ENCODE measurements at regions not wholly inside any gene's neighbourhood (a gene's known extent, or its start where the extent isn't known, plus 50 kb on each side); places are given as distances from the start of the nearest gene placed in this dataset.

DNA sequence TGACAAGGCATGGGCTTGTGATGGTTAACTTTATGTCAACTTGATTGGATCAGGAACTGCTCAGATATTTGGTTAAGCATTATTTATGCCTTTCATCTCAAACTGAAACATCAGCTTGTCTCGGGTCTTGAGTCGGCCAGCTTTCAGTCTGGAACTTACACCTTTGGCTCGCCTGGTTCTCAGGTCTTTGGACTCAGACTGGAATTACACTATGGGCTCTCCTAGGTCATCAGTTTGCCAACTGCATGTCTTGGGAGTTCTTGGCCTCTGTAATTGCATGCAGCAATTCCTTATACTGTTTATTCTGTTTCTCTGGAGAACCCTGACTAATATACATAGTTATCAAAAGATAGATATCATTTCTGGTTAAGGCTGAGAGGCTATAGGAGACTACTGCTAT, 653.7 kb downstream of the ADGRL2 start:
- no peak for DNase-seq

DNA sequence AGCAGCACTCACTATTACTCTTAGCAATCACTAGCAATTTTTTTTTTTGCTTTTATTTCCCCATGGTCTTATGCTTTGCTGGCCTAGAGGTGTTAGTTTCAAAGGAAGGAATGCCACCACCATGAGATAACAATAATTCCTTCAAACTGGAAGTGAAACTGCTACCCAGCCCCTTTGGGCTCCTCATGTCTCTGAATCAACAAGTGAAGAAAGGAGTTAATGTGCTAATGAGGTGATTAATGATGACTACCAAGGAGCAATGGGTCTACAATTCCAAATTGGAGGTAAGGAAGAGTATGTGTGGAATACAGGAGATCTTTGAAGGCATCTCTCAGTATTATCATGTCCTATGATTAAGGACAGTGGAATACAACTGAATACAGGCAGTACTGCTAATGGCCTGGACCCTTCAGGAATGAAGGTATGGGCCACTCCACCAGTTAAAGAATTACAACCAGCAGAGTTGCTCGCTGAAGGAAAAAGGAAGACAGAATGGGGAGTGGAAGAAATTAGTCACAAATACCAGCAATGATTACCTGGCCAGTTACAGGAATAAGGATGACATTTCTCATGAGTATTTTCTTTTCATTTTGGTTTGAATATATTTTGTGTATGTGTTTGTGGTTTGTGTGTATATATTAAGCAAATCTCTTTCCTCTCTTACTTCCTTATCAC, 652.9 kb downstream of the ADGRL2 start:
- no peak for DNase-seq

DNA sequence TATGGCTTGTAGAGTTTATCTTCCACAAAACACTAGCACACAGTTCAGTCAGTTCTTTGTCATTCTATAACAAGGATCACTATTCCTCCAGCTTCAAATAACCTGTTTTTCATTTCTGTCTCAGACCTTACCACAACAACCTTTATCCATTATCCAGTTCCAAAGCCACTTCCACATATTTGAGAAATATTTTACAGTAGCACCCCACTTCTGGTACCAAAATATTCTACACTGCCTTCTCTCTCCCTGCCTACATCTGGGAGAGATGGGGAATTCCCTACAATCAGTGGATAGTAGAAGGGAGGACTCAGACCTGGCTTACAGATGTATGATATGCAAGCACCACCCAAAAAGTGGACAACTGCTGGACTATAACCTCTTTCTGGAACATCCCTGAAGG, 651.4 kb downstream of the ADGRL2 start:
- DNase-seq = no peak

DNA sequence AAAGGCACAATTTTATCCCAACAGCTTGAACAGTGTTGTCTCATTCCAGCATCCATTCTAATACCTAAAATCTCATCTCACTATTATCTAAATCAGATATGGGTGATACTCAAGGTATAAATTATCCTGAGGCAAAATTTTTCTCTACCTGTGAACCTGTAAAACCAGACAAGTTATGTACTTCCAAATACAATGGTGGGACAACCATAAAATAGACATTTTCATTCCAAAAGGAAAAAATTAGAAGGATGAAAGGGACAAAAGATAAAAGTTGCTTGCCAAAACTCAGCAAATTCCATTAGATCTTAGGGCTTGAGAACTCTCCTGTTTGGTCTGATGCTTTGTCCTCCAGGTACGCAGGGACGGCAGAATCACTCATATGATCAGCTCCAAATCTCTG, 650.5 kb downstream of the ADGRL2 start:
- DNase-seq = no peak

DNA sequence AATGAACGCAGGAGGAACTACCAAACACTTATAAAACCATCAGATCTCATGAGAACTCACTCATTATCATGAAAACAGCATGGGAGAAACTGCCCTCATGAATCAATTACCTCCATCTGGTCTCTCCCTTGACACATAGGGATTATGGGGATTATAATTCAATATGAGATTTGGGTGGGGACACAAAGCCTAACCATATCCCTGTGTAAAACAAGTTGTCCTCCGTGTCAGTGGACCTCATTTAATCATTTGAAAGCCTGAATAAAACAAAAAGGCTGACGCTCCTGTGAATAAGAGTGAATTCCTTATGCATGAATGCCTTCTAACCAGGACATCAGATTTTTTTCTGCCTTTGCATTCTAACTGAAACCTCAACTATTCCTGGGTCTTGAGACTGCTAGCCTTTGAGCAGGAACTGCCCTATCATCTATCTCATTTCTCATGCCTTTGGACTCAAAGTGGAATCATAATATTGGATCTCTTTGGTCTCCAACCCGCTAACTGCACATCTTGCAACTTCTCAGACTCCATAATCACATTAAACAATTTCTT, 648.8 kb downstream of the ADGRL2 start:
- DNase-seq = no peak

DNA sequence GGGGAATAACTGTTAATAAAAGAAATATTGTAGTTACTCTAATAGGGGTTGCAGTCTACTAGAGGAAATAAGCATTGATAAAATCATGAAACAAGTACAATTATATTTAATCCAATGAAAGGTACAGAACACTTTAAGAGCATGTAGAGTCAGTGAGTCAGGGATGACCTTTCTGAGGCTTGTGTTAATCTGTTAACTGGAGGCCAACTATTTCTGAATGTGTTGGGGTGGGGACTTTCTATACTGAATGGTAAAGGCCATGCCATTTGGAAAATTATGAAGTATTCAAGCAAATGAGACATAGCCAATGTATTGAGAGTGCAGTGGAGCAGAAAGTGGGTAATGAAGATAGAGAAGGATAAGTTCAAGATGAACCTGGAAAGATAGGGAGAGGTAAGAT, 646.2 kb downstream of the ADGRL2 start:
- DNase-seq = no peak

DNA sequence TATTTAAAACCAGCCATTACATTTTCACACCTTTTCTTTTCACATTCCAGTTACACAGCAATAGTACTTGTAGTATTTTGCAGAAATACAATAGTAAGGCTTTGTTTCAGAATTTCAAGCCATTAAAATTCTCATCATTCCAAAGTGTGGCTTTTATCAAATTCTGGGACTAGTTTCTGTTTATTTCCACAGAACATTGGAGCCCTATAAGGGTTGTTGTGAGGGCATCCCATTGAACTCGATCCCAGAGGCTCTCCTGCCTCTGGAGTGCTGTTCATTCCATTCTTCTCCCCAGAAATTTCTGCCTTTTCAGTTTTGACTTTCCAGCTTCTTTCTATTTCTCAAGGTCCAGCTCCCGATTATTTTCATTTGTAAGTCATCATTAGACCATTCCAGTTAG, 645.5 kb downstream of the ADGRL2 start:
- no peak for DNase-seq

DNA sequence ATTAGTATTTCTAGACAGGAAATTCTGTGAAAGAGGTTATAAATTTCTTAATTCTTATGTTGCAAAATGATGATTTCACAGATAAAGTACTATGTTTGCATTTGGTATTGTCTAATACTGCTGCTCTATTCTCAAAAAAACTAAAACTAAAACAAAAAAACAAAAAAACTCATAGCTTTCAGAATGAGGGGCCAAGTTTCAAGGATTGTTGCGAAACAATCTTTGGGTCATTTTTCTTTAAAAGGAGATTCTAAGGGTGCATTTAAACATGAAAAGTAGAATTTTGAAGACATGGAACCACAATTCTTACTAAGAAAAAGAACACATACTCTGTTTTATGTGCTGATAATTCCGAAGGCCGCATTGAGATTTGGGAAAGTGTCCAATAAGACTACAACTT, 645.1 kb downstream of the ADGRL2 start:
- no peak for DNase-seq

DNA sequence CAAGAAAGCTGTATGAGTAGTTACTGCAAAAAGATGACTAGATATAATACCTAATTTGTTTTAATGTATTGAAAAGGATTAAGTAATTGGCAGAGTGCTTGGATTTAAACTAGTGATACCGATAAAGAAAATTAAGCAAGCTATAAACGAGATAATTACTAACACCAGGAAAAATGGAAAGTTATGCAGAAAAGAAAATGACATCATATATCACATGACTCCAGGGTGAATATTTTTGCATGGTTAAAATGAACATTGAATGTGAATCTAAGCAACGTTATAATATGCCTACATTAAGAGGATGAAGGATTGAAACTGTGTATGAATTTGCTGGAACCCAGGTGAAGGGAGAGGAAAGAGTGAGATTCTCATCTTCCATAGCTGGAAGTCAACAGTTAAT, 644.4 kb downstream of the ADGRL2 start:
- DNase-seq = no peak

DNA sequence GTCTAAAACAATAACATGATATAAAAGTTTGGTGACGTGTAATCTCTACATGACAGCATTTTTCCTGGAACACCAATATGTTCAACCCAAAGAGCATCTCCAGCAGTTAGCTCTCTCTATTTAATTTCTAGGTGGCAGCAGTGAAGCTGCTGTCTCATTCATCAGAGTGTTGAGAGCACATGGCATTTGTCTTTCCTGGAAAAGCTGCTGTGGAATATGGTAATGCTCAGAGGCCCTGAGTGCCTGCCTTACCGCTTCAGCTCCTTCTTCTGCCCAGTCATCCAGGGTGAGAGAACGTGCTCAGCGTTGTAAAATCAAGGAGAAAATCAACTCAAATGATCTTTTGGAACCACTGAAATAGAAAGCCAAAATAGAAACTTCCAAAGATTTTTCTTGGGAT, 640.7 kb downstream of the ADGRL2 start:
- no peak for DNase-seq

DNA sequence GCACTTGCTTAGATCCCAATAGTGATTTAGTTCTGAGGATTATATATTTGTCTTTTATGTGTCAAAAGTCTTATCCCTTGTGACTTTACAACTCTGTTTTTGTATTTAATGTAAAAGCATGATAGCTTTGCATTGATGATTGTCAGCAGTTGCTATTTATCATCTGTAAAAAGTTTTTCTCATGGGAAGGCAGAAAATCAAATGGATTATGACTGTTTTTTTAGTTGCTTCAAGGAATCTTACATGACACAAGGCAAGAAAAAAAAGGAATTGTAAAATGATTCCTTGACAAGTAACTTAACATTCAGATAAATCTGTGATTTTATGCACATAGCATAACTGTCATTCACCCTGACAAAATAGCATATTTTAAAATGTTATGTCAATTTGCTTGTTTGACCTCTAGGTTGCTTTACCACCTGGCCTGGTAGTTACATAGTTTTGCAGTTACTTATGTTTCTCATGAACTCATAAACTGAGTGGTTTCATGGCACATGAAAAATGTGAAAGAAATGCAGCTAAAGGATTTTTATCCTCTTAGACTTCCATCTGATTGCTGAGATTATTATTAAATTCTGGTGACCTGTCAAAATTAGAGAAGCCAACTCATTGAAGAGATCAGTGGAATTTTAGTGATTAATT, 622.6 kb downstream of the ADGRL2 start:
- no peak for DNase-seq

DNA sequence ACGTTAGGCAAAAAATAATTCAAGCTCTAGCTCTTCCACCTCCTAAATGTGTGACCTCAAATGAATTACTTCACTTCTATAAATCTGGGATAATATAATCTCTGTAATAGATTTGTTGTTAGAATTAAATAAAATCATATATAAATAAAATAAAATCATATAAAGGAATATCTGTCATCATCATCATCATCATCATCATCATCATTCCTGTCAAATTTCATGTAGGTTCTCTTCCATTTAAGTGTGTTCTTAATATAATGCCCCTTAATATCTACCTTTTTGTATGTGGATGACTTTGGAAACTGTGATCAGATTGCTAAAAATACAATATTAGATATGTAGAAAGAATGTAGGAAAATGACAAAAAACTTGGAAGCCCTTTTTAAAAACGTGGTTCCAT, 621.0 kb downstream of the ADGRL2 start:
- DNase-seq = no peak

DNA sequence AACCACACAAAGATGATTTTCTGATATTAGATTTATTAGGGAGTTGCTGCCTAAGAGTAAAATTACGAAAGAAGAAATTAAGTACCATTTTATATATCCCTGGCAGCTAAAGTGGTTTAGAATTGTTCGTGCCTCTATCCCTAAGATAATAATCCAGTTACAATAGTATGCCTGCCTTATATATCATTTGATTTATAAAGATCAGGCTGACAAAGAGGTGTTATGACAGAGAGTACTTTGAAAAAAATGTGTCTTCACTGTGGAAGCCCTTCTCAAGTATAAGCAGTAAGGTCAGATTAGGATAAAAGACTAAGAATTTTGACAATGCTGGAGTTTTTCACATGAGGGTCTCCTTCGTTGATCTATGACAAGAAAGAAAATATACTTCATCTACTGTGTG, 619.9 kb downstream of the ADGRL2 start:
- no peak for DNase-seq

DNA sequence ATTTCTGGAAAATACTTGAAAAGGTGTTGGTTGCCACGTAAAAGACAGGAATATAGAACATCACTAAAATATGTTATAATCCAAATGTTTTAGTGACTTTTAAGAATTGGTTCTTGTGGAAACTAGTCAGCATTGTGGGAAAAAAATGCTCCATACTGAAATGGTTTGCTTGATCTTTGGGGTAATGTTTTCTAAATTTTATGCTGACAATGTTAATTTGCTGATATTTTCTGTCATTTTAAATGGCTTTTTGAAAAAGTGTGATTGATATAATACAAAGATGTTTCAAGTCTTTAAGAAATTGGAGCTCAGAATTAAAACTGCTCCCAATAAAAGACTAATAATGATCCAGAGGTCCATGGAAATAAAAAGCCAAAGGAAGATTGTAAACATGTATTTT, 610.9 kb downstream of the ADGRL2 start:
- DNase-seq = no peak

DNA sequence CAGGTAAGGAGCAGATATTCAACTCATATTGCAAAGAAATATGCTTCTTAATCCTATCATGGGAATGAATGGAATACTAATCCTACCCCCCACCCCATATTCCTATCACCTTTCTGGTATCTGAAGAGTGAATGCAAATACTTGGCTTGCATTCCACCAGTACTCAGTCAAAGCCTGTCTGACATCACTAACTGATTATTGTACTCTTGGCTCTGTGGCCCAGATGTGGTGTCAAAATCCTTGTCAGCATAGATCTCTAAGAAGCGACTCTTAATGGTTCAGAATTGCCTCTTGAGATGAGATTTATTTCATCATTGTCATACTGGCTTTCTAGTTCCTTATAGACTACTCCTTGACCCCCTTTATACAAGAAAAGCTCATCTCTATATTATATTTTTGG, 604.6 kb downstream of the ADGRL2 start:
- DNase-seq = no peak

DNA sequence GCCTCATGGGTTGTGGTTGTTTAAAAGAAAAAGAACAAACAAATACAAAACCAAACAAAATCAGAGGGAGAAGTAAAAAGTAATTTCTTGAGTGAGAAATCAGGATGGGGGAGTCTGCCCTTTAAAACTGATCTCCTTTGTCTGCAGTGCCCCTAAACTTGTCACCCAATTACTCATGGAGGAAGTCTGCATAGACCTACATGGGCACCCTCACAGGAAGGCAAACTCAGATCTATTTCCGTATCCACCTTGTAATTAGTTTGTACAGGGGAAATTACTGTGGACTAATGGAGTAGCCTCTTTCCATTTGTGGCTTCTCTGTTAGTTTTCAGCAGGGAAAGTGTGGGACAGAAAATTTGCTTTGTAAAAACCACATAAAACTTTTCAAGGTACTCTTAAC, 600.4 kb downstream of the ADGRL2 start:
- DNase-seq = no peak

DNA sequence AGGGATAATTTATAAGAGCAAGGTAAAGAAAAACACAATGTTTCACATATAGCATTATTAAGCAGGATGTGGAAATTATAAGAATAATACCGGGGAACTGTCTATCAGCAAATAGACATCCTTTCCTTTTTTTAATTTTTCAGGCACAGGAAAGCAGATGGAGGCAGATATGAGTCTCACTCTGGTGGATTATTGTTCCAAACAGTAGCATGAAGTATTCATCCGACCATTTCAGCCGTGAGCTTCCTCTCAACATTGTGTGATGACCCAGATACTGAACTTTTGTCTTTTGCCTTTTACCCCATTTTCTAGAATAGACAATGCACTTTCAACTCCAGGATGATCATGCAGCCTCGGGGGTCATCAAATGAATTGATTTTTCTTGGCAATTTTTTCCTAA, 599.8 kb downstream of the ADGRL2 start:
- no peak for DNase-seq

DNA sequence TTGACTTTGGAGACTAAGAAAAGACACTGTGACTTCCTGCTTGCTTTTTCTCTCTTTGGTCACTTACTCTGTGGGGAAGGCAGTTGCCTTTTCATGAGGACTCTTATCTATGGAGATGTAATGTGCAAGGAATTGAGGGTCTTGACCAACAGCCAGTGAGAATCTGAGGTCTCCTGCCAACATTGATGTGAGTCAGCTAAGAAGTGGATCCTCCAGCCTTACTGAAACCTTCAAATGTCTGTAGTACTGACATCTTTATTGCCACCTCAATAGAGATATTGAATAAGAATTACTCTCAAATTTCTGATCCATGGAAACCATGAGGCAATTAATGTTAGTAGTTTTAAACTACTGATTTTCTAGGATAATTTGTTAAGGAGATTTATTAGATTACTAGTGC, 598.4 kb downstream of the ADGRL2 start:
- DNase-seq = no peak

DNA sequence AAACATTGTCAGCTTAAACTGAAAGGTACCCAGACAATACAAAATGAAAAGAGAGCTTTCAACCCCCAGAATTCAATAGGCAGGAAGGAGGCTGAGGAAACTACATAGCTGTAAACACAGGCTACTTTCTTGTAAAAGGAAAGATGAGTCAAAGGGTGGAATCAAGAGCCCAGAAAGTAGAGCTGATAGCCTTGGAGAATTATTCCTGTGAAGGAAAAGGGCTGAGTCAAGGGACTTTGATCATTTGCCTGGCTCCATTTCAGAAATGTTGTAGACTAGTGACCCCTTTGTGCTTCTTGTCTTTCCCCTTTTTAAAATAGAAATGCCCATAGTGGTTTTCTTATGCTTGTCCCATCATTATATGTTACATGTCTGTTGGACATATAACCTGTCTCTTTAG, 597.6 kb downstream of the ADGRL2 start:
- no peak for DNase-seq

DNA sequence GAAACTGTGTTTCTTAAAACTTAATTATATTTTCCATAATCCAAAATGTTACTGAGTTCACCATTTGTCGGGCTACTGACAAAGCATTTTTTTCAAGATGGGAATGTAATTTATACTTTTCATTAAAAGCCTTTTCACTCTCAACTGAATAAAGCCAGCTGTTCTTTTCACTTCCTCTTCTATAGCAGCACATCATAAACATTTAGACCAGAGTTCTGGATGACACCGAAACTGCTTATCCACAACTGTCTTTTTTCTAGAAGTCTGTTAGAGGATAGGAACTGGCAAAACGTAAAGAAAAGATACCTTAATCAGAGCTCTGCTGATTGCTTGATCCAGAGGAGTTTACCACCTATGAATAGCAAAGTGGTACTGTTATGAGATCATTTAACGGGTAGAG, 594.7 kb downstream of the ADGRL2 start:
- DNase-seq = no peak

DNA sequence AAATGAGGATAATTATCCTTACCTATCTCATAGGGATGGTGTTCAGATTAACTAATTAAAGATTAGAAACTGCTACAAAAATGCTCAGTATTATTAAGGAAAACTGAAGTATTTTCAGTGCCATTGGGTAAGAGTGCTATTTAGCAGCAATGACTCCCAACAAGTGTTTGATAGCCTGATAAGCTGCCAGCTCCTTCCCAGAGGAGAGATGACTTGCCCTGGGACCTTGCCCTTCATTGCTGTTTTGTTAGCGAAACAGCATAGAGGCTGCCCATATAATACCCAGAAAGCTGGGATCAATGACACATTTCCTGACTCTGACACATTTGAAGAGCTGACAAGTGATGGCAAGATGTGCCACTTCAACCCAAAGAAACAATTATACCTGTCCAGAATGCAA, 592.2 kb downstream of the ADGRL2 start:
- no peak for DNase-seq

DNA sequence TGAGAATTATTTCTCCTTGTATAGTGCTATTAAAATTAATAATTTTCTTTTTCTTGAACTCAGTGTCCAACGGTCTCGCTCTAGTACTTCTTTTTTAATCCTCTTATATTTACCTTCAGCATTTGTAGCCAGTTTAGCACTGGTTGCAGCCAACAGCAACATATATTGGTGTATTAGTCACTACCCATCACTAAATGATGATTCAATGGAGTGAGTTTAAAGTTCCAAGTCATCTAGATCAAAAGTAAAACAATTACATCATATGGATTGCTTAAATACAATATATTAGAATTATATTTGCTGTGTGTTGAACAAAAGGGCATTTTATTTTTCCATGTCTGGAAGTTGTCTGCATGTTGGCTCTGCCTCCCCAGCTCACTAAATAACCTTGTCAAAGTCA, 591.8 kb downstream of the ADGRL2 start:
- no peak for DNase-seq

DNA sequence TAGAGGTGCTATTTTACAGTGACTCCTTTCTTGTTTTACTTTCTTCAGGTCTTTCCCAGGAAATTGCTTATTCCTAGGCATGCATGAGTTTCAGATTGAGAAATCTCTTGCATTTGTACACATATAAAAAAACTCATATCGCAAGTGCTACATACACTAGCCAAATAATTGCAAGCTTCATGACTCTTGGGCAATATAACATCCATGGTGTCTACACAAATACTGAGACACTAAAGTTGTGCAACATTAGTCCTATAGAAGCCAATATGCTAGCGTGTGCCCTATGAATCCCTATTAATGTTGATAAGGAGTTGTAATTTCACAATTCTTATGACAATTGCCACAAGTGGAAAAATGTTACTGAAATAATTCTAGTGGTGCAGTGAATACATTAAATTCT, 591.0 kb downstream of the ADGRL2 start:
- DNase-seq = no peak

DNA sequence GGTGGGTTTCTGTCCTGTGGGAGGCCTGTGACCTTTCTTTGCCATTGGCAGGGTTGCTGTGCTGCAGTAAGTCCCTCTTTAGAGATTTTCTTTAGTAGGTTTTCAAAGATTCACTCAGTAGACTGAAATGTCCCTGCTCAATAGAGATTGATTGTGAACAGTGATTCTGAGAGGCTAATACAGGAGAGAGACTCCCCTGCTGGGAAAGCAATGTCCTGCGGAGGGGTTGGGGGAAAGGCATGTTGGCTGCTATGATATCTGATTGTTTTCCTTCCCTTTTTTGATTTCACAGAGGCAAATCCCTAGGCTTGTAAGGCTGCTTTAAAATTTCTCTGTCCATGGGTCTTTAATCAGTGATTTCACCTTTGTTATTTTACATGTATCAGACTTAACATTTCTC, 589.9 kb downstream of the ADGRL2 start:
- no peak for DNase-seq

DNA sequence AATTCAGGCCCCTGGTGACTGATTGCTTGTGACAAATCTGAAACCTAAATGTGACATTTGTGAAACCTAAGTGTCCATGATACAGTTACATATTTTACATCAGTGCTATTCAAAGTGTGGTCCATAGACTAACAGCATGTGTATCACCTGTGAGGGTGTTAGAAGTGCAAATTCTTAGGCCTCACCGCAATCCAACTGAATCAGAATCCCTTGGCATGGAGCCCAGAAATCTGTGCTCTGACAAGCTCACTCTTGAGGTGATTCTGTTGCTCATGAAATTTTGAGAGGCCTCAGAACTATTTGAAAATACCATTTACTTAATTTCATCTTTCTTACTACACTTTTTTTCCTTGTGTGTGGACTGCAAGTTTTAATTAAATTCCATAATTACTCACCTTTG, 587.9 kb downstream of the ADGRL2 start:
- DNase-seq = no peak
